ENCODE measurements at regions not wholly inside any gene's neighbourhood (a gene's known extent, or its start where the extent isn't known, plus 50 kb on each side); places are given as distances from the start of the nearest gene placed in this dataset.

DNA sequence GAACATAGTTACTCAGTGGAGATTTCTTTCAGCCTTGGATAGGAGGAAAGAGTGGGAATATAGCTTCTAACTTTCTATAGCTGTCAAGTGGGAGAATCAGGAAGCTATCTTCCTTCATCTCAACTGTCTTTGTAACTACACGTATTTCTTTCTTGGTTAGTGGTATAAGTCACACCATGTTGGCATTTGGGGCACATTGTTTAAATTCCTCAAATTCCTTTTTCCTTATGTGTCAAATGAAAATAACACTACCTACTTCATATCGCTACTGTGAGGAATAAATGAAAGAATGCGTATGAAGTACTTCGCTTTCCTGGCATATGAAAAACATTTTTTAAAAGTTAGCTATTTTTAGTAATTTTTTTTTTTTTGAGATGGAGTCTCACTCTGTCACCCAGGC lies 1082.5 kb upstream of the WWC1 start:
- ChIA-PET POLR2A (no interaction called here), CTCF (ENCODE audit: unreplicated experiment) (no interaction called here)
- Histone ChIP-seq H4K20me1 (ENCODE audit: insufficient read depth, low read length) (no peaks in the 10 kb centered on the region), H2AFZ (ENCODE audit: low read length) (no peak overlapping the region), H3K4me1 (ENCODE audit: insufficient read depth, low read length, poor library complexity, severe bottlenecking) (no peaks in the 10 kb centered on the region), H3K27ac (ENCODE audit: low read depth, low read length, poor library complexity, severe bottlenecking) (no peak overlapping the region), H3K79me2 (ENCODE audit: insufficient read depth, low read depth, low read length) (no peaks in the 10 kb centered on the region), H3K9me2 (ENCODE audit: insufficient read depth, low read length) (no peaks in the 10 kb centered on the region), H3K9me3 (ENCODE audit: low read length) (no peaks in the 10 kb centered on the region), H3K4me3 (ENCODE audit: low read depth, low read length, poor library complexity, severe bottlenecking) (no peak overlapping the region), H3K4me2 (ENCODE audit: low read length) (no peak overlapping the region), H3K36me3 (ENCODE audit: insufficient read depth, low read length) (no peaks in the 10 kb centered on the region)
- intact Hi-C loops (cut with micrococcal nuclease; ENCODE audit: unreplicated experiment), result no loop called here
- no TSS peak for BruUV-seq (replicated peaks)
- DNase-seq (ENCODE audit: low spot score), result no peak
- no peak for TF ChIP-seq EZH2phosphoT487 (IDR thresholded peaks at IDR 0.05; ENCODE audit: borderline replicate concordance, low read depth, low read length)

DNA sequence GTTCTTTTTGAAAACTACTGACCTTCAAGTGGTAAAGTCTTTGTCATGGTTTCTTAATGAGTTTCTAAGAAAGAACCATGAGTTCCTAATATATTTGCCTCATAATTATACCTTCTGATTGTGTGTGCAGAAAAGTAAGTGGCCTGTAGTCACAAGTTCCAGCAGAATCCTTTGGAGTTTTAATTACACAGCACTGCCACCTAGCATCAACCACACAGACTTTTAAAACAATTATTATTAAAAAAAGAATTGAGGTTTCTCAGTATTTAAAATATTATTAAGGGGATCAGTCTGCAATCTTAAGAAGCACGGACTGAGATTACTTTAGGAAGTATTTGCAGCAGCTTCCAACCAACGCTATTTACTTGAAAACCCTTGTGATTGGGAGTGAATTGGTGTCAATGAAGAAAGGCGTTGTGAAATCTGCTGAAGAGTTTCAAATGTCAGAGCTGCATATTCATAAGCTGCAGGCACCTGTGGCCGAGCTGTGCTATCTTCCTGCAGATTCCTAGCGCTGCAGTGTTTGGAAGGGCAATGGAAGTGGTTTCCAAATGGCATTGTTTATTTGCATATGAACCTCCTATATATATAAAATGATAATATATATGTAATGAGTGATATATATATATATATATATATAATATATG lies 1074.2 kb upstream of the WWC1 start:
- H3K9me2 ChIP-seq (ENCODE audit: insufficient read depth, low read length), result no peaks in the 10 kb centered on the region
- no peaks in the 10 kb centered on the region for H3K4me1 ChIP-seq (ENCODE audit: insufficient read depth, low read length, poor library complexity, severe bottlenecking)
- intact Hi-C loops (cut with micrococcal nuclease; ENCODE audit: unreplicated experiment), result no loop called here
- no peaks in the 10 kb centered on the region for H4K20me1 ChIP-seq (ENCODE audit: insufficient read depth, low read length)
- H3K4me3 ChIP-seq (ENCODE audit: low read depth, low read length, poor library complexity, severe bottlenecking), result no peak overlapping the region
- no peak overlapping the region for H3K27ac ChIP-seq (ENCODE audit: low read depth, low read length, poor library complexity, severe bottlenecking)
- POLR2A ChIA-PET, result no interaction called here
- H2AFZ ChIP-seq (ENCODE audit: low read length), result no peak overlapping the region
- CTCF ChIA-PET (ENCODE audit: unreplicated experiment), result no interaction called here
- H3K4me2 ChIP-seq (ENCODE audit: low read length), result no peak overlapping the region
- H3K9me3 ChIP-seq (ENCODE audit: low read length), result no peaks in the 10 kb centered on the region
- H3K79me2 ChIP-seq (ENCODE audit: insufficient read depth, low read depth, low read length), result no peaks in the 10 kb centered on the region
- no TSS peak for BruUV-seq (replicated peaks)
- TF ChIP-seq EZH2phosphoT487 (IDR thresholded peaks at IDR 0.05; ENCODE audit: borderline replicate concordance, low read depth, low read length), result no peak
- TF ChIP-seq, protein P1, sequence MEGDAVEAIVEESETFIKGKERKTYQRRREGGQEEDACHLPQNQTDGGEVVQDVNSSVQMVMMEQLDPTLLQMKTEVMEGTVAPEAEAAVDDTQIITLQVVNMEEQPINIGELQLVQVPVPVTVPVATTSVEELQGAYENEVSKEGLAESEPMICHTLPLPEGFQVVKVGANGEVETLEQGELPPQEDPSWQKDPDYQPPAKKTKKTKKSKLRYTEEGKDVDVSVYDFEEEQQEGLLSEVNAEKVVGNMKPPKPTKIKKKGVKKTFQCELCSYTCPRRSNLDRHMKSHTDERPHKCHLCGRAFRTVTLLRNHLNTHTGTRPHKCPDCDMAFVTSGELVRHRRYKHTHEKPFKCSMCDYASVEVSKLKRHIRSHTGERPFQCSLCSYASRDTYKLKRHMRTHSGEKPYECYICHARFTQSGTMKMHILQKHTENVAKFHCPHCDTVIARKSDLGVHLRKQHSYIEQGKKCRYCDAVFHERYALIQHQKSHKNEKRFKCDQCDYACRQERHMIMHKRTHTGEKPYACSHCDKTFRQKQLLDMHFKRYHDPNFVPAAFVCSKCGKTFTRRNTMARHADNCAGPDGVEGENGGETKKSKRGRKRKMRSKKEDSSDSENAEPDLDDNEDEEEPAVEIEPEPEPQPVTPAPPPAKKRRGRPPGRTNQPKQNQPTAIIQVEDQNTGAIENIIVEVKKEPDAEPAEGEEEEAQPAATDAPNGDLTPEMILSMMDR (conservative IDR thresholded peaks at IDR 0.05; ENCODE audit: low read length), result no peak
- no peaks in the 10 kb centered on the region for H3K36me3 ChIP-seq (ENCODE audit: insufficient read depth, low read length)
- no peak for DNase-seq (ENCODE audit: low spot score)

DNA sequence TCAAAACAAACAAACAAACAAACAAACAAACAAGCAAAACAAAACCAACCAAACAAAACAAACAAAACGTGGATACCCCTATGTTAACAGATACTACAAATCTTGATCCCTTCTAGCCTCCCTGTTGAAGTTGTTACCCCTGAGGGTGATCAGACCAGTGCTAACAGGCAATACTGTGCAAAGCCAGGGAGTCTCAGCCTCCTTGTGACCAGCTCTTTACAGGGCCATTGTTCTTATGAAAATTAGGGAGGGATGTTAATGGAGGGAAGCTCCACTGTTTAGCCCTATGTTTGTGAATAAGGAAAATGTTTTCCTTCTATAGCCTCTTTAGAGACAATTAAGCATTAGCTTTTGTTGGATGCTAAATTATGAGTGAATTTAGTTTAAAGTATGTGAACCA lies 1072.1 kb upstream of the WWC1 start:
- DNase-seq (ENCODE audit: low spot score), result no peak

More for the DNA sequence above, 1072.1 kb upstream of the WWC1 start:
- Histone ChIP-seq H3K27ac (ENCODE audit: low read depth, low read length, poor library complexity, severe bottlenecking) (no peak overlapping the region), H4K20me1 (ENCODE audit: insufficient read depth, low read length) (no peaks in the 10 kb centered on the region), H3K79me2 (ENCODE audit: insufficient read depth, low read depth, low read length) (no peaks in the 10 kb centered on the region), H3K36me3 (ENCODE audit: insufficient read depth, low read length) (no peaks in the 10 kb centered on the region), H3K9me3 (ENCODE audit: low read length) (no peaks in the 10 kb centered on the region), H2AFZ (ENCODE audit: low read length) (no peak overlapping the region), H3K9me2 (ENCODE audit: insufficient read depth, low read length) (no peaks in the 10 kb centered on the region), H3K4me2 (ENCODE audit: low read length) (no peak overlapping the region), H3K4me1 (ENCODE audit: insufficient read depth, low read length, poor library complexity, severe bottlenecking) (no peaks in the 10 kb centered on the region), H3K4me3 (ENCODE audit: low read depth, low read length, poor library complexity, severe bottlenecking) (no peak overlapping the region)
- no peak for TF ChIP-seq EZH2phosphoT487 (IDR thresholded peaks at IDR 0.05; ENCODE audit: borderline replicate concordance, low read depth, low read length)
- TF ChIP-seq, protein P1 (conservative IDR thresholded peaks at IDR 0.05; ENCODE audit: low read length), result no peak
- intact Hi-C loops (cut with micrococcal nuclease; ENCODE audit: unreplicated experiment), result no loop called here
- POLR2A ChIA-PET, result no interaction called here
- CTCF ChIA-PET (ENCODE audit: unreplicated experiment), result no interaction called here
- BruUV-seq (replicated peaks), result no TSS peak
